Adrenal gland (tissue), 5 donors: ENCODE measurements at regions not wholly inside any gene's neighbourhood (a gene's known extent, or its start where the extent isn't known, plus 50 kb on each side); places are given as distances from the start of the nearest gene placed in this dataset.

Source experiments
- CTCF ChIP-seq, 6 experiments: fragments of 450-650 bp in 4 of 6; fragments of 200-600 bp in 2 of 6; sonication (generic) in 1 of 6; IDR thresholded peaks; 1 replicate in 5 of 6; 2 replicates in 1 of 6; pipeline versions ENCODE4 v1.5.1 to v1.8.0; 2016 to 2021; ENCODE audit warnings: antibody characterized with exemption in 6 of 6, mild to moderate bottlenecking in 2 of 6, moderate library complexity in 1 of 6
- POLR2A ChIP-seq, 2 donors: fragments of 450-650 bp; IDR thresholded peaks; one replicate each; pipeline ENCODE4 v1.6.1; 2017; ENCODE audit warnings: antibody characterized with exemption in 2 of 2, mild to moderate bottlenecking in 2 of 2, moderate library complexity in 1 of 2
- donor health status: DM: no; HTN: no; CAD: no.

GRCh38 chr5:51890435-51891116 is 507.3 kb downstream of the ISL1 start:
- TF ChIP-seq CTCF (IDR thresholded peaks at IDR 0.05) (no peak), POLR2A (IDR thresholded peaks at IDR 0.05) (no peak)
